ENCODE measurements at regions not wholly inside any gene's neighbourhood (a gene's known extent, or its start where the extent isn't known, plus 50 kb on each side); places are given as distances from the start of the nearest gene placed in this dataset.

GRCh38 chr2:52083214-52083613 lies 1051.3 kb upstream of the NRXN1 start:
- Mint-ChIP-seq H3K4me1 (no peaks in the 10 kb centered on the region), H3K9me3 (peaks cover 0 to 12% (median 8%) of the 10 kb centered on the region in 9 donors), H3K4me3 (no peak overlapping the region), H3K27ac (no peak overlapping the region), H3K36me3 (no peaks in the 10 kb centered on the region), H3K27me3 (no peaks in the 10 kb centered on the region)
- DNase-seq (no peak), ATAC-seq (no peak)
- POLR2A ChIA-PET: no interaction called here

- no peak overlapping the region for H3K27ac Mint-ChIP-seq
- peaks cover 0 to 13% (median 8%) of the 10 kb centered on the region in 9 donors for H3K9me3 Mint-ChIP-seq
- POLR2A ChIA-PET: no interaction called here
- DNase-seq (no peak), ATAC-seq (no peak)
- H3K4me3 Mint-ChIP-seq: no peak overlapping the region
- no peaks in the 10 kb centered on the region for H3K36me3 Mint-ChIP-seq
- no peaks in the 10 kb centered on the region for H3K27me3 Mint-ChIP-seq
- H3K4me1 Mint-ChIP-seq: no peaks in the 10 kb centered on the region
These were observed 1050.7 kb upstream of the NRXN1 start for GRCh38 chr2:52082646-52083045.

- no peaks in the 10 kb centered on the region for H3K27me3 Mint-ChIP-seq
- H3K36me3 Mint-ChIP-seq: no peaks in the 10 kb centered on the region
- POLR2A ChIA-PET: no interaction called here
- peaks cover 0 to 20% (median 6%) of the 10 kb centered on the region in 9 donors for H3K9me3 Mint-ChIP-seq
- H3K4me1 Mint-ChIP-seq: no peaks in the 10 kb centered on the region
- H3K4me3 Mint-ChIP-seq: no peak overlapping the region
- DNase-seq: no peak
- no peak for ATAC-seq
- no peak overlapping the region for H3K27ac Mint-ChIP-seq
These were observed 1047.7 kb upstream of the NRXN1 start for GRCh38 chr2:52079602-52080001.

- no peaks in the 10 kb centered on the region for H3K27me3 Mint-ChIP-seq
- ATAC-seq (no peak), DNase-seq (no peak)
- POLR2A ChIA-PET: no interaction called here
- no peaks in the 10 kb centered on the region for H3K36me3 Mint-ChIP-seq
- peaks cover 0 to 20% (median 10%) of the 10 kb centered on the region in 9 donors for H3K9me3 Mint-ChIP-seq
- no peak overlapping the region for H3K27ac Mint-ChIP-seq
- no peaks in the 10 kb centered on the region for H3K4me1 Mint-ChIP-seq
- no peak overlapping the region for H3K4me3 Mint-ChIP-seq
These were observed 1045.2 kb upstream of the NRXN1 start for GRCh38 chr2:52077159-52077558.

- no peak for DNase-seq
- H3K27me3 Mint-ChIP-seq: no peaks in the 10 kb centered on the region
- ATAC-seq: no peak
- H3K36me3 Mint-ChIP-seq: no peaks in the 10 kb centered on the region
- POLR2A ChIA-PET: no interaction called here
- H3K27ac Mint-ChIP-seq: no peak overlapping the region
- H3K4me1 Mint-ChIP-seq: no peaks in the 10 kb centered on the region
- peaks cover 0 to 15% (median 11%) of the 10 kb centered on the region in 9 donors for H3K9me3 Mint-ChIP-seq
- H3K4me3 Mint-ChIP-seq: no peak overlapping the region
These were observed 1042.3 kb upstream of the NRXN1 start for GRCh38 chr2:52074130-52074719.

GRCh38 chr2:52072949-52073348 lies 1041.0 kb upstream of the NRXN1 start:
- Mint-ChIP-seq H3K4me1 (no peaks in the 10 kb centered on the region), H3K36me3 (no peaks in the 10 kb centered on the region), H3K27me3 (no peaks in the 10 kb centered on the region), H3K4me3 (no peak overlapping the region), H3K9me3 (peaks cover 0 to 15% (median 9%) of the 10 kb centered on the region in 9 donors), H3K27ac (no peak overlapping the region)
- POLR2A ChIA-PET: no interaction called here
- no peak for ATAC-seq
- DNase-seq: no peak

- H3K36me3 Mint-ChIP-seq: no peaks in the 10 kb centered on the region
- H3K4me1 Mint-ChIP-seq: no peaks in the 10 kb centered on the region
- H3K4me3 Mint-ChIP-seq: no peak overlapping the region
- POLR2A ChIA-PET: no interaction called here
- H3K9me3 Mint-ChIP-seq: peaks cover 0 to 14% (median 6%) of the 10 kb centered on the region in 9 donors
- no peak for DNase-seq
- H3K27ac Mint-ChIP-seq: no peak overlapping the region
- no peak for ATAC-seq
- H3K27me3 Mint-ChIP-seq: no peaks in the 10 kb centered on the region
These were observed 1038.7 kb upstream of the NRXN1 start for GRCh38 chr2:52070665-52071064.

GRCh38 chr2:52064234-52064633 lies 1032.3 kb upstream of the NRXN1 start:
- no peak for DNase-seq
- POLR2A ChIA-PET: no interaction called here
- Mint-ChIP-seq H3K36me3 (peaks cover 0 to 5% (median 0%) of the 10 kb centered on the region in 3 donors), H3K9me3 (peaks cover 2 to 23% (median 11%) of the 10 kb centered on the region in 9 donors), H3K27me3 (no peaks in the 10 kb centered on the region), H3K4me3 (no peak overlapping the region), H3K4me1 (no peaks in the 10 kb centered on the region), H3K27ac (no peak overlapping the region)
- no peak for ATAC-seq

- no peak for DNase-seq
- POLR2A ChIA-PET: no interaction called here
- H3K9me3 Mint-ChIP-seq: peaks cover 11 to 43% (median 20%) of the 10 kb centered on the region in 9 donors
- peaks cover 0 to 11% (median 0%) of the 10 kb centered on the region in 3 donors for H3K36me3 Mint-ChIP-seq
- no peak overlapping the region for H3K4me3 Mint-ChIP-seq
- no peak for ATAC-seq
- H3K27me3 Mint-ChIP-seq: no peaks in the 10 kb centered on the region
- H3K4me1 Mint-ChIP-seq: no peaks in the 10 kb centered on the region
- no peak overlapping the region for H3K27ac Mint-ChIP-seq
These were observed 1022.9 kb upstream of the NRXN1 start for GRCh38 chr2:52054824-52055223.

- H3K27me3 Mint-ChIP-seq: no peaks in the 10 kb centered on the region
- POLR2A ChIA-PET: no interaction called here
- H3K4me3 Mint-ChIP-seq: no peak overlapping the region
- ATAC-seq (no peak), DNase-seq (no peak)
- H3K4me1 Mint-ChIP-seq: no peaks in the 10 kb centered on the region
- H3K36me3 Mint-ChIP-seq: no peaks in the 10 kb centered on the region
- no peak overlapping the region for H3K27ac Mint-ChIP-seq
- H3K9me3 Mint-ChIP-seq: peaks cover 0 to 28% (median 2%) of the 10 kb centered on the region in 9 donors
These were observed 1004.9 kb upstream of the NRXN1 start for GRCh38 chr2:52036853-52037252.

- H3K9me3 Mint-ChIP-seq: peaks cover 0 to 36% (median 4%) of the 10 kb centered on the region in 9 donors
- no peaks in the 10 kb centered on the region for H3K27me3 Mint-ChIP-seq
- H3K4me3 Mint-ChIP-seq: no peak overlapping the region
- DNase-seq: no peak
- POLR2A ChIA-PET: no interaction called here
- ATAC-seq: no peak
- H3K4me1 Mint-ChIP-seq: no peaks in the 10 kb centered on the region
- H3K36me3 Mint-ChIP-seq: no peaks in the 10 kb centered on the region
- no peak overlapping the region for H3K27ac Mint-ChIP-seq
These were observed 1004.1 kb upstream of the NRXN1 start for GRCh38 chr2:52036024-52036423.

- H3K4me1 Mint-ChIP-seq: no peaks in the 10 kb centered on the region
- no peak overlapping the region for H3K27ac Mint-ChIP-seq
- H3K36me3 Mint-ChIP-seq: no peaks in the 10 kb centered on the region
- no peaks in the 10 kb centered on the region for H3K27me3 Mint-ChIP-seq
- ATAC-seq: no peak
- no peak overlapping the region for H3K4me3 Mint-ChIP-seq
- peaks cover 0 to 41% (median 5%) of the 10 kb centered on the region in 9 donors for H3K9me3 Mint-ChIP-seq
- no peak for DNase-seq
- POLR2A ChIA-PET: no interaction called here
These were observed 1003.5 kb upstream of the NRXN1 start for GRCh38 chr2:52035391-52035790.

- ATAC-seq: no peak
- POLR2A ChIA-PET: no interaction called here
These were observed 1002.8 kb upstream of the NRXN1 start for GRCh38 chr2:52034706-52035105.

GRCh38 chr2:52022006-52022405 lies 990.1 kb upstream of the NRXN1 start:
- no peaks in the 10 kb centered on the region for H3K4me1 Mint-ChIP-seq
- no peaks in the 10 kb centered on the region for H3K36me3 Mint-ChIP-seq
- no peak for DNase-seq
- H3K4me3 Mint-ChIP-seq: no peak overlapping the region
- H3K27ac Mint-ChIP-seq: no peak overlapping the region
- no peak for ATAC-seq
- peaks cover 4 to 67% (median 21%) of the 10 kb centered on the region in 9 donors for H3K9me3 Mint-ChIP-seq
- POLR2A ChIA-PET: no interaction called here
- no peaks in the 10 kb centered on the region for H3K27me3 Mint-ChIP-seq

More at GRCh38 chr2:52034706-52035105, 1002.8 kb upstream of the NRXN1 start:
- Mint-ChIP-seq H3K27me3 (no peaks in the 10 kb centered on the region), H3K9me3 (peaks cover 0 to 48% (median 5%) of the 10 kb centered on the region in 9 donors), H3K27ac (no peak overlapping the region), H3K4me3 (no peak overlapping the region), H3K36me3 (no peaks in the 10 kb centered on the region), H3K4me1 (no peaks in the 10 kb centered on the region)
- no peak for DNase-seq

Data from naive thymus-derived CD8-positive, alpha-beta T cell (primary cell).